H54 (cell line): ENCODE measurements at regions not wholly inside any gene's neighbourhood (a gene's known extent, or its start where the extent isn't known, plus 50 kb on each side); places are given as distances from the start of the nearest gene placed in this dataset.
"Not testable (repeated sequence)": the region's sequence is repeated elsewhere in the genome, so short reads cannot be mapped to it uniquely, and the experiment has no call there.

Source experiments
- DNase-seq: peaks from one replicate; pipeline ENCODE4 v3.0.0; 2011; ENCODE audit warnings: low spot score, mixed read lengths; ENCODE audit not compliant: insufficient read length
- FAIRE-seq: peaks from 3 replicates; lab custom pipeline; 2011; peaks lifted over from hg19 to GRCh38; lab: Jason Lieb, UNC
- POLR2A ChIP-seq: IDR thresholded peaks from 2 replicates; pipeline ENCODE4 v1.6.1; 2011; ENCODE audit warnings: low read depth, mild to moderate bottlenecking, low read length

- FAIRE-seq (no peak), DNase-seq (no peak)
- no peak for TF ChIP-seq POLR2A
Observed at GRCh38 chr2:34815052-34815741, 1216.1 kb upstream of the FAM98A start.

- no peak for TF ChIP-seq POLR2A
- FAIRE-seq (no peak), DNase-seq (no peak)
Observed at GRCh38 chr2:34810456-34810855, 1211.4 kb upstream of the FAM98A start.

GRCh38 chr2:34808426-34808825, 1209.3 kb upstream of the FAM98A start:
- TF ChIP-seq POLR2A: no peak
- FAIRE-seq (no peak), DNase-seq (no peak)

GRCh38 chr2:34806891-34807290, 1207.8 kb upstream of the FAM98A start:
- no peak for FAIRE-seq
- no peak for DNase-seq
- no peak for TF ChIP-seq POLR2A

GRCh38 chr2:34806396-34806795, 1207.3 kb upstream of the FAM98A start:
- FAIRE-seq: no peak
- DNase-seq: no peak
- no peak for TF ChIP-seq POLR2A

- FAIRE-seq (no peak), DNase-seq (no peak)
- no peak for TF ChIP-seq POLR2A
Observed at GRCh38 chr2:34799556-34799955, 1200.5 kb upstream of the FAM98A start.

GRCh38 chr2:34795586-34795985, 1196.5 kb upstream of the FAM98A start:
- not testable (repeated sequence) for DNase-seq, FAIRE-seq

DNA sequence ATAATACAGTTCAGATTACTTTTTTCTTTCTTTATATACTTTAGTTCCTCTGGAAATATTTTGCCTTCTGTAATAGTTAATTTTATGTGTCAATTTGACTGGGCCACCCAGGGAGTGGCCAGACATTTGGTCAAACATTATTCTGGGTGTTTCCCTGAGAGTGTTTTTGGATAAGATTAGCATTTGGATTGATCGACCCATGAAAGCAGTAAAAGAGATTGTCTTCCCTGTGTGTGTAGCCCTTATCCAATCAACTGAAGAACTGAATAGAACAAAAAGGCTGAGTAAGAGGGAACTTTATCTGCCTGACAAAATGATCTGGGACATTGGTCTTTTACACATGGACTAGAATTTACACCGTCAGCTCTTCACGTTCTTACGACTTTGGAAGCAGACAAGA, 1190.1 kb upstream of the FAM98A start:
- FAIRE-seq: no peak
- TF ChIP-seq POLR2A: no peak
- no peak for DNase-seq

- no peak for FAIRE-seq
- no peak for DNase-seq
- TF ChIP-seq POLR2A: no peak
Observed at GRCh38 chr2:34787341-34787740, 1188.2 kb upstream of the FAM98A start.

GRCh38 chr2:34785206-34785785, 1186.2 kb upstream of the FAM98A start:
- no peak for FAIRE-seq
- no peak for DNase-seq
- TF ChIP-seq POLR2A: no peak

GRCh38 chr2:34784701-34785100, 1185.6 kb upstream of the FAM98A start:
- no peak for TF ChIP-seq POLR2A
- no peak for DNase-seq
- no peak for FAIRE-seq

GRCh38 chr2:34750742-34751141, 1151.6 kb upstream of the FAM98A start:
- FAIRE-seq, DNase-seq: not testable (repeated sequence)

DNA sequence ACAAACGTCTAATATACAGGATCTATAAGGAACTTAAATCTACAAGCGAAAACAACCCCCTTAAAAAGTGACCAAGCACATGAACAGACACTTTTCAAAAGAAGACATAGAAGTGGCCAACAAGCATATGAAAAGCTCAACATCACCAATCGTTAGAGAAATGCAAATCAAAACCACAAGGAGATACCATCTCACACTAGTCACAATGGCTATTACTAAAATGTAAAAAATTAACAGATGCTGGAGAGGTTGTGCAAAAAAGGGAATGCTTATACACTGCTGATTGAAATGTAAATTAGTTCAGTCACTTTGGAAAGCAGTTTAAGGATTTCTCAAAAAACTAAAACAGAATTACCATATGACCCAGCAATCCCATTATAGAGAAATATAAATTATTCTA, 1148.5 kb upstream of the FAM98A start:
- FAIRE-seq (no peak), DNase-seq (no peak)
- TF ChIP-seq POLR2A: no peak

- TF ChIP-seq POLR2A: no peak
- DNase-seq (no peak), FAIRE-seq (no peak)
Observed at GRCh38 chr2:34738691-34739090, 1139.6 kb upstream of the FAM98A start.

DNA sequence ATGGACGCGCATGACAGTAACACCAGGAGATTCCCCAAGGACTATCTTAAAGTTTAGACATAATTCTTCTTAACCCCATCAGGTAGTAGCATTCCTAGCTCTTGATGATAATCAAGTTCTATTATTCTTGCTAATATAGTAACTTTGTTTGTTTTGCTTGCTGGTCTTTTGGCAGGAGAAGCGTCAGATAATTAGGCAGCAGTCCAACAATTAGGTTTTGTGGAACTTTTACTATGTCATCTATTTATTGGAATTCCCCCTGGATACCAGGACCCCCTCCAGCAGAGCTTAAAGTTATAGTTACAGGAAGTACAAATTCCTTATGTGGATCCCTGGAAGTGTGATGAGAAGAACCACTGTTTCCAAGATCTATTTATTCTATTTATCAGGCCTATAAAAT, 1138.0 kb upstream of the FAM98A start:
- TF ChIP-seq POLR2A: no peak

More for the DNA sequence above, 1138.0 kb upstream of the FAM98A start:
- DNase-seq (no peak), FAIRE-seq (no peak)
